ENCODE measurements at regions not wholly inside any gene's neighbourhood (a gene's known extent, or its start where the extent isn't known, plus 50 kb on each side); places are given as distances from the start of the nearest gene placed in this dataset.
A peak's percentile ranks its signal among the peaks of the same experiment; 100 is the strongest.

DNA sequence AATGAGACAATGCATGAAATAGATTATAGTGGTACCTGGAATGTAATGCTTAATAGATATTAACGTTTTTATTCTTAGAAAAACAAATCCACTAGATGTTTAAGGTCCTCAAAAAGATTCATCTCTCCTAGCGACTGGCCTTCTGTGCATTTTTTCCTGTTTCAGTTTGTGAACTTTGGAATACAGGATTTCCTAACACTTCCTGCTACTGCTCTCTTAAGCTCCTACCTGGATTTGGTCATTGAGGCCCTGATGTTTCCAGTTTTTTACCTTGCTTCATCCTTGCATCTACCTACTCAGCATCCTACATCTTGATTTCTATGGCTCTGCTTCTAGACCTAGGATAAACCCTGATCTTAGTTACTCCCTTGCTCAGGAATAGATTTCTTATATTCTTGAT lies 188.4 kb downstream of the ABCC12 start:
- no peak for DNase-seq

DNA sequence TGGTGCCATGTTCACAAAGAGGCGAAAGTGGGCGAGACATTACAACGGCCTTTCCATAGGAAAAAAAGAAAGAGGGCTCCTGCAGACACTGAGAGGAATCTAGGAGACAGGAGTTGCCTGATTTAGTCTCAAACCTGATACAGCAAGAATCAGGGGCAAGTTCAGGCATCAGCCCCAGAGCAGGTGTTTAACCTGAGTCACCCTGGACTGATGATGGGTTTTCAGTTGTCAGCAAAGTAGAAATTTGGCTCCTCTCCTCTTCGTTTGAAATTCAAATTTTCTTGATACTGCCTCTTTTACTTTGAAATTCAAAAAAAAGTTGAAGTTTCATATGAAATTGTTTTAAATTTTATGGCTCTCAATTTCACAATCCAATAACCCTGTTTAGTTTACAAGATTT lies 189.5 kb downstream of the ABCC12 start:
- no peak for DNase-seq

DNA sequence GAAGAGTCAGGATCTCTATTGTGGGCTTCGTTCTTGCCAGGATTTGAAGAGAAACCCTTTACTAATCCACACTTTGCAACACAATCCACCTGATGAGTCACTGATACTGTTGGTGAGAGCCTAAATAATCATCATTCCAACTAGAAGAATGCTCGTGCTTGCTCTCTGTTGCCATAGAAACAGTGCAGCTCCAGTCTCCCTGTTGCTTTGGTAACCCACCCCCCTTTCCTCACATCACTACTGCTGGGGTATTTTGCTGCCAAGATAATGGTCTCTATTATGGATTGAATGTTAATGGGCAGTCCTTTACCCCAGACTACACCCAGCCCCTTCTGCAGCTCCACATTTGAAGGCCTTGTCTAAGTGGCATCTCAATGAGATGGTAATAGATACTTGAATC lies 190.4 kb downstream of the ABCC12 start:
- peak; percentile 10 for DNase-seq

DNA sequence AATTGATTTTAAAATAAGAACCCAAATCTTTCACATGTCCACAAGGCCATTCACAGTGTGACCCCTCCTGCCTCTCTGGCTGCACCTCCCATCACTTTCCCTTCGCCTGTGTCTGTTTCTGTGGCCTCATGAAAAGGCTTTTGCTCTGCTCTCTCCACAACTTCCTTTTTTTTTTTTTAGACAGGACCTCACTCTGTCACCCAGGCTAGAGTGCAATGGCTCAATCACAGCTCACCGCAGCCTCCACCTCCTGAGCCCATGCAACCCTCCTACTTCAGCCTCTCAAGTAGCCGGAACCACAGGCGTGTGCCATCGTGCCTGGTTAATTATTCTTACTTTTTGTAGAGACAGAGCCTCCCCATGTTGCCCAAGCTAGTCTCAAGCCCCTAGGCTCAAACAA lies 197.1 kb downstream of the ABCC12 start:
- DNase-seq = no peak

DNA sequence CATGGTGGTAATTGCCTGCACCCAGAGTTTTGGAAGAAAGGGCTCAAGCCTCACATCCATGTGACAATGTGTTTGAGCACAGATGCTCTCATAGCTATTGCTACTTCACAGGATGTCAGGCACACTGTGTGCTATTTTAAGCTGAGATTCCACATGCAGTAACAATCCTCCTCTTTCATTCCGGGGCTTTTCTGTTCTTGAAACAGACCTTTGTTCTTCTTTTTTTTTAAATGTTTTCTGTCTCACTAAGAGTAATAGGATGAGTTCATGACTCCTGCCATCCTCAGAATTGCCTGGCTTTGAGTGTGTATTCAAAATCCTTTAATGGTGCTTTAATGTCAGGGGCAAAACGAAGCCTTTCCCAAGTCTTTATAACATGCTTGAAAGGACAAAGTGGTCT lies 198.9 kb downstream of the ABCC12 start:
- DNase-seq = no peak

DNA sequence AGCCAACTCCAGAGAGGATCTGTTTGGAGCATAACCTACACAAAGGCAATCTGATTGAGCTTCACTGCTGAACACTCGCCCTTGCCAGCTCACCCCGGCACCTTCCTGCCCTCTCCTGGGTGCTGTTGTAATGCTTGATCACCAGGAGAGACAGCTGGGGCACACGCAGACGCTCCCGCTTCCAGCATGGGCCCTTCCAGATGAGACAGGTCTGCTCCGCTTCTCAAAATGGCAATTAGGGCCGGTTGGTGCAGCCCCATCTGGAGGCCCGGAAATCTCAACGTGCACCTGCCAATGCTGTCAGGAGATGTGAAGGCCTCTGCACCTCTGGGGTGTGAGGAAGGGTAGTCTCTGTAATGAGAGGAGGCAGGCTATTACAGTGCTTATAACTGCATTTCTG lies 206.1 kb downstream of the ABCC12 start:
- no peak for DNase-seq

DNA sequence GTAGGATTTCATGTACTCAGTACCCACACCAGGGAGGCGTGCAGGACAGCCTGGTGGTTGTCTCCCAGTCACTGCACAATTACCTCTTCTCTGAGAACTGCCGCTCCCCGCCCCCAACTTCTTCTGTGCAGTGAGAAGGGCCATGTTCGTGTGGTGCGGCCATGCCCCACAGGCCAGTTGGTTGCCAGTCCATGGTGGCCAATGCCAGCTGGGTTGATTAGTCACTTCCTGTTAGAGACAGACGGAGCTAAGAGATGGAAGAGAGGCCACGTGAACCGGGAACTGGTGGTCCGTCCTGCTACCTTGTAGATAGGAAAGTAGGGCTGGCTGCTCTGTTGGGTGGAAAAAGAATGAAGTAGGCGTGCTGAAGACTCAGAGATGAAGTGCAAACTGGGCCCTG lies 206.5 kb downstream of the ABCC12 start:
- no peak for DNase-seq

DNA sequence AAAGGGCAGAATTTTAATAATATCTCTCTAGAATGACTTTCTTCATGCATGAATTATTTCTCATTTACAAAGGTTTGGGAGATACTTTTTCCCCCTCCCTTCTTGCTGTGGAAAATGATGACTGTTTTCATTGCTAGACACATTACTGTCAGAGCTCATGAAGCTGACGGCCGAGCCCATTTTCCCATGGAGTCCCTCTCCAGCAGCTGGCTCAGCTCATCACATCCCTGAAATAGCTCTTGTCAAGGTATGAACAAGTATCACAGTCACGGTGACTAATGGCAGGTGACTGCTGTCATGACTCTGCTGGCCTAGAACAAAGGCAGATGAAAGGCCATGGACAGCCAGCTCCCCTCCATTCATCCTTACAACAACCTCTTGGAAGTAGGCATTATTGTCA lies 208.1 kb downstream of the ABCC12 start:
- DNase-seq = no peak

DNA sequence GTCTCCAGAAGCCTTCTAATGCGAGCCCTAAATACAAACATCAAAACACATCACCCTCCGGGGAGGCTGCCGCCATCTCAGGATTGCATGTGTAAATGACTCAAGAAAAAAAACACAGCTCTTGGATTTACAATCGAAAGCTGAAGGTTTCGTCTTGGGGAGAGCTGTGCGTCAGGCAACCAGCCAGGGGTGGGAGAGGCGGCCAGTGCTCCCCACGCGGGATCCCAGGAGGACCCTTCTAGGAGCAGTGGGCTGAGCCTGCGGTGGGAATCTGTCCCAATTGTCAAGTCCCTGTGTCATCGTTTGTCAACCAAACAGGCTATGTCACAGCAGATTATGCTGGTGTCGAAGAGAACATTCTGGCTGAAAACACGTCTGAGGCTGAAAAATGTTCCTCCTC lies 209.7 kb downstream of the ABCC12 start:
- DNase-seq = no peak

DNA sequence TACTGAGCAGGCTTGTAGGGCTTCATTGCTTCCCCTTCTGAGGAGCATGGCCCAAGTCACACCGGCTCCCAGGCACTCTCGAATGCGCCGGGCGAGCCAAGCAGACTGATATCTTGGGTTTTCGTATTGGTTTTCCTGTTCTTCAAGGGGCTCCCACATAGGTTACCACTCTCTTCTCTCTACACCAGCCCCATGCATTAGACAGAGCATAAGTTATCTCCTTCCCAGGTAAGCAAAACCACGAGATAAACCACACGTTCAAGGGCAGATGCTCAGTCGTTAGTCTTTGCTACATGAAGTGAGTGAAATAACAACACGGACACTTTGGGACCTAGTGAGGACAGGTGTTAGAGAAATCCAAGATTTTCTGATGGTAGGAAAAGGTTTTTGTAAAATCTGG lies 211.2 kb downstream of the ABCC12 start:
- DNase-seq = no peak

DNA sequence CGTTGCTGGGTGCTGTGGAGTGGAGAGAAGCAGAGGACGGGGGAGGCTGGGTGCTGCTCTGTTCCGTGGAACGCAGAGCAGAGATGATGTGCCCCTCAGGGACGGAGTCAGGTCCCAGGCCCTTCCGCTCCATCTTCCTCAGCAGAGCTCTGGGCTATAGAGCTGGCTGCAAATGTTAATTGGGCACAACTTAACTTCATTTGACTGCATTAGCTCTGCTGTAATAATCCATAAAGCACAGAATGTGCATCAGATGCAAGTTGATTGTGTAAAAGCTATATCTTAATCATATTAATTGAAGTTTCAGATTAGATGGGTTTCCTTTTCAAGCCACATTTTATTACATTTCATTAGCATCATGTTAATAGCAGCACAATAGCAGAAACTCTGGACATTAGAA lies 212.6 kb downstream of the ABCC12 start:
- DNase-seq = no peak

DNA sequence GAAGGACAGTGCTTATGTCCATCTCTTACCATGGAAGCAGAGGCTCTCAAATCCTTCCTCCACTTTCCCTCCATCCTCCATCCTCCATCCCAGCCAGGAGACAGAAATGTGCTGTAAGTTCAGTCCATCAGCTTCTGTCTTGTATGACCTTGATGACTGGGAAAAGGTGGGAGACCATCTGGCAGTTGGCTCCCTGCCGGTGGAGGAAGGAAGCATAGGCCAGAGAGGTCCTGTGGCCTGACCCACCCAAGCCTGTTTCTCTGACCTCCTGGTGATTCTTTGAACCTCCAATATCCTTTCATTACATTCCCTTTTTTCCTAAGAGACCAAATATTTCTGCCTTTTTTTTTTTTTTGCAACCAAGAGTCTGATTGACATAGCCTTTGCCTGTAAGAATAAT lies 215.3 kb downstream of the ABCC12 start:
- no peak for DNase-seq

DNA sequence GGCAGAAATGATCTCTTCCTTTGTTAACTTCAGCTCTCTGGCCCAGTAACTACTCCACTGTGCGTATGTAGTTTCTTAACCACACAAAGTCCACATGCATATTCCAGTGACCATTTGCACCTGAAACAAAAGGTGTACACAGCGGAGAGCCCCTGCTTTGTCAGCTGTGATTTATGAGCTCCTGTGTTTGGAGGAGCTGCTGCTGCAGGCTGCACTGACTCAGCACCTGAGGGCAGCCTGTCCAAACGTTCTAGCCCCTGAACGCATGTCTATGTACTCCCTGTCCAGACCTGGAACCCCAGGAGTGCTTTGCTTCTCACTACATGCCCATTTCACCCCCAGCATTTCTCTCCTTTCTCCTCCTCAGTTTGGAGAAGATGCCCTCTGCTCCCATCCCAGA lies 216.1 kb downstream of the ABCC12 start:
- DNase-seq = no peak

DNA sequence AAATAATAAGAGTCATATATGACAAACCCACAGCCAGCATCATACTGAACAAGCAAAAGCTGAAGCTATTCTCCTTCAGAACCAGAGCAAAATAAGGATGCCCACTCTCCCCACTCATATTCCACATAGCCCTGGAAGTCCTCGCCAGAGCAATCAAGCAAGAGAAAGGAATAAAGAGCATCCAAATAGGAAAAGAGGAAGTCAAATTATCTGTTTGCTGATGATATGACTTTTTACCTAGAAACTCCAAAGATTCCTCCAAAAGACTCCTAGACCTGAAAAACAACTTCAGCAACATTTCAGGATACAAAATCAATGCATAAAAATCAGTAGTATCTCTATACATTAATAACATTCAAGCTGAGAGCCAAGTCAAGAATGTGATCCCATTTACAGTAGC lies 217.5 kb downstream of the ABCC12 start:
- no peak for DNase-seq

DNA sequence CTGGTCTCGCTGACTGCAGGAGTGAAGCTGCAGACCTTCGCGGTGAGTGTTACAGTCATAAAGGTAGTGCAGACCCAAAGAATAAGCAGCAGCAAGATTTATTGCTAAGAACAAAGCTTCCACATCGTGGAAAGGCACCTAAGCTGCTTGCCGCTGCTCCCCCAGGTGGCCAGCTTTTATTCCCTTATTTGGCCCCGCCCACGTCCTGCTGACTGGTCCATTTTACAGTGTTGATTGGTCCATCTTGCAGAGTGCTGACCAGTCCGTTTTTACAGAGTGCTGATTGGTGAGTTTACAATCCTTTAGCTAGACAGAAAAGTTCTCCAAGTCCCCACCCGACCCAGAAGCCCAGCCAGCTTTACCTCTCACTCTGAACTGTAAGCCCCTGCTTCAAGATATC lies 227.8 kb downstream of the ABCC12 start:
- no peak for DNase-seq

DNA sequence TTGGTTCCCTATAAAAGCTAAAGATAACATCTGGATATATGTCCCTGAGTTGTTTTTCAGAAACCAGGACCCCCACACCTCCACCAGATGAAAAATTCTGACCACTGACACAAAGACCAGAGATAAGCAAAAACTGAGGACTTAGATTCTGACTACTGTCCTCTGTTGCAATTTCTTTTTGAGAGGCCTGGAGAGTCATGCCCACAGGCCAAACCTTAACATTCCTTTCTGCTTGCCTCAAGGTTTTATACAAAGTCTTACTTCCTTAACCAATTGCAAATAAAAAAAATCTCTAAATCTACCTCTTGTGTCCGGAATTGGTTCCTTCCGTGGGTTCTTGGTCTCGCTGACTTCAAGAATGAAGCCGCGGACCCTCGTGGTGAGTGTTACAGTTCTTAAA lies 228.5 kb downstream of the ABCC12 start:
- DNase-seq = no peak

DNA sequence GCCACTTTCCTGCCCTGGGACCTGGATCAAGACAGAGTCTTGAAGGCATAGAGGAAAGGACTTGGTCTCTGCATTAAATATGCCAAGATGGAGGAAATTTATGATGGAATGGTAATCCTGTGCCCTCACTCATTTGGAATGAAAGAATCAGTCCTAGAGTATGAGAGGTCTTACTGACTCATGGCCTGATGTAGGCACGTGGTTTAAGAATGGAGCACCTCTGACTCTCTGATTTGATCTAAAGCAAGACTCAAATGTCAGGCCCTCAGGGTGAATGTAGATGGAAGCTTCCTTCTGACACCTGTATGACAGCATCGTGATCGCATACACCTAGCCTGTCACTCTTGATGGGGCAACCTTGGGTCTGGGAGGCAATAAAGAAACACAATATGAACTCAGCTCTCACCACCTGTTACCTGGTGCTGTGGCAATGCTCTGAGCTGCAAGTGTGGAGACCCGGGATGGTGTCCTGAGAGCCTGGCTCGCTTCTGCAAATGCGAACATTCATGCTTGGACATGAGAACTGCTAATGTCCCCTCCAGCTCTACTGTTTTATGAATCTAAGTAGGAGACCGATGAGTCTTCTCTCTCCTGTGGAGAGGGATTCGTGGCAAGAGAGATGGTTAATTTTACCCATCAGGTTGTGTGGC lies 229.9 kb downstream of the ABCC12 start:
- DNase-seq = no peak

DNA sequence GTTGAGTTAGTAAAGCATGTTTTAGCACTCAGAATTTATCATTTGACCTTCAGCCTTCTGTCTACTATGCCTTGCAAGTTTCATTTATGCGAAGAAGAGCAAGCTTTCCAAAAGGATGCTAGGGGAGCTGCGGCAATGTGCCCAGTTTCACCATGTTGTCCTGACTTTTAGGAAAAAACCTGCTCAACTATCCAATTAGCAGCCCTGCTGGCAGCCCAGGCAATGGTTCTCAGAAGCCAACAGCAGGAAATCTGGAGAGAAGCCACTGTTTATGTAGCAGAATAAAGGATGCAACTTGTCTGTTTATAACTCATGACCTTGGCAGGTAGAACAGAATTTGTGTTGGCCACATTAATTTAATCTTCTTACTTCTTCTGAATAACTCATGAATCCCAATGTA lies 230.8 kb downstream of the ABCC12 start:
- no peak for DNase-seq

DNA sequence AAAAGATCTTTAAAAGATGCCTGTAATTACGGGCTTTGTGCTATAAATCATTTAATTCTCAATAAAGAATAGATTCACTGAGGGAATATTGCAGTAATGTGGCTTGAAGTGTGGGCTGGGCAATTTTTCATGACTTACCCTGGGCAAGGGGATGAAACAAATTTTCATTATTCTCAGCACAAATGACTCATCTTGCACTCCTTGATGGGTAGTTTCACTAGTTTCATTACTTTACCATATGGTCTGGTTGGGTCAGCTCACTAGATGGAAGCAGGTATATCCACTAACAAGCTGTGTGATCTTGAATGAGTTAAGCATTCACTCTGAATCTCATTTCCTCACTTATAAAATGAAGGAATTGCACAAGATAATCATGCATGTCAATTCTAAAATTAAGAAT lies 234.3 kb downstream of the ABCC12 start:
- no peak for DNase-seq

DNA sequence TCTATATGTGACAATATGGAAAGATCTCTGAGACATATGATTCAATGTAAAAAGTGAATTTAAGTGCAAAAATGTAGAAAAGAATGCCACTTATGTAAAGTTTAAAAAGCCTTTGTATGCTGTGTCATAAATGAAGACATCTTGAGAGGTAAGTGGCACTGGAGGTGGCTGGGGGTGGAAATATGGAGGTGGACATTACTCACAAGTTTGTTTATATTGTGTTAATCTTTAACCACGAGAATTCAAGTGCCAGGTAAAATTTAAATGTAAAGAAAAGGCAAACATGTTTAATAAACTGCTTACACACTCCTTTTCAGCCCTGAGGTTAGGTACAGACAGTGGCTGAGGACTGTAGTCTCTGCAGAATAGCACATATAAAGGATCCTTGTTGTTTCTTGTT lies 235.1 kb downstream of the ABCC12 start:
- DNase-seq = no peak

DNA sequence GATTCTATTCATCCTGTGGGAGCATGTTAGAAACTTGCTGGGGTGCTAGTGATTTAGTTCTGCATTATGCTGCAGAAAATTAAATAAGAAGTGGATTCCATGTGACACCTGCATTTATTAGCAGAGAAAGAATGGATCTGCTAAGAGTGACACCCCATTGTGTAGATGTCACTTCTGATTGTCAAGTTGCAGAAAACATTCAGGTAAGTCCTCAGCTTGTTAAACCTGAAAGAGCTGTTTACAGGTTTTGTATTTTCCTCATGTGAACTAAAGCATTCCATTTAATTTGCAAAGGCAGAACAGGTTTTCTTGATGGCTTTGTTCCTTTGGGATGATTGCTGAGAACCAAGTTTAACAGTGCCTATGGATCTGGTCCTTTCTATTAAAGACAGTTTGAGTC lies 238.7 kb downstream of the ABCC12 start:
- no peak for DNase-seq

DNA sequence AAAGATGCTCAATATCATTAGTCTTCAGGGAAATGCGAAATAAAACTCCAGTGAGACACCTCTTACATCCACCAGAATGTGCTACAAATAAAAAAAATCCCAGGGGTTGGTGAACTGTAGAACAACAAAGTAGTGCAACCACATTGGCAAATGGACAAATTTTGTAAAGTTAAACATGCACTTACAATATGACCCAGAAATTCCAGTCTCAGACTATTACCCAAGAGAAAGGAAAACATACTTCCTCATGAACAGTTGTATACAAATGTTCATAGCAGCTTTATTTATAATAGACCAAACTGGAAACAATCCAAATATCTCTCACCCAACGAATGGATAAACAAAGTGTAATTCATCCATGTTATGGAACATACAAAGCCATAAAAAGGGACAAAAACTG lies 239.5 kb downstream of the ABCC12 start:
- peak; percentile 5 for DNase-seq

DNA sequence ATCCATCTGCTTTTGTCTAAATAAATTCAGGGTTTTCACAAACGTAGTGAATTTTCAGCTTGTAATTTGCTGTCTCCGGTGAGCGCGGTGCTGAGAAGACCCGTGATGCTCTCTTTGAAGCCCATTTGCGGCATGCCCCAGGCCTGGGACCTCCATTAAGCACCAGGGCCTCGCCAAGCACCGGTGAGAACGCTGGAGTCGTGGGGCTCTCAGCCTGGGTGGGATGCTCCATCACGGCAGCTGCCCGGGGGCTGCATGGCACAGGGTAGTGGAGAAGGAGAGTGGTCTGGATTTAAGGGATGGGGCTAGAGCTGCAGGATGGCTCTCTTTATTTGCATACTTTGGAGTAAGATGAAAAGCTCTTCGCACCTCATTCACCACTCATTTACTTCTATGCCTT lies 248.7 kb downstream of the ABCC12 start:
- DNase-seq = no peak

DNA sequence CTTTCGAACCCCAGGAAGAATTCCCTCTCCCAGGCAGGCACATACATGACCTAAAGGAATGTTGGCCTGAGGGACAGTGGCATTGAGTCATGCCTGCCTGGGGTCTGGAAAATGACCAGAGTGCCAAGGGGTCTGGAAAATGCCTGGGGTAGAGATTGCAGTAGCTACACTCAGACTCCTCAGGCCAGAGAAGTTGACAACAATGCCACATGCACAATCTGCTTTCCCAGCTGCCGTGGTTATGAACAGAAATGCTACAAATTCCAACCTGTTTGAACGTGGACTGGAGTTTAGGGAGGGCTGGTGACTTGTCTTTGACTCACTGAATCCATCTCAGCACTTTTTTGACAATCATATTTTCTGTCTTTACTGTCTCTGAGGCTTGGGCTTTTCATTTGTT lies 250.0 kb downstream of the ABCC12 start:
- peak; percentile 54 for DNase-seq

DNA sequence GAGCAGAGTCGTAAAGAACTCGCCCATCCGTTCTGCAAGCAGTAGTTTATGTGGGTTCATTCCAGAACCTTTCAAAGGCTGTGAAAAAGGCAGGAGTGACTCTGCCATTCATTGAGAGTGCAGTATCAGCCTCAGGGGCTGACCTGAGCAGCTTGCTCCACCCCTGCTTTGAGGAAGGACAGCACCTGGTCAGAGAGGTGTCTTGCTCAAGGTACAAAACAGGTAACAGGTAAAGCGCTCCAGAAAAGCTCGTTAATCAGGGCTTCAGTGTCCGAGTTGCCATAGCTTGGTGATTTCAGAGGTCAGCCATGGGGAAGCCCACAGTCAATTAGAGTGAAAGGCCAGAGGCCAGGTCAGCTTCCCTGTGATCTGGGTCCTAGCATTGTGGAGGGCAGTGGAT lies 251.1 kb downstream of the ABCC12 start:
- DNase-seq = no peak

DNA sequence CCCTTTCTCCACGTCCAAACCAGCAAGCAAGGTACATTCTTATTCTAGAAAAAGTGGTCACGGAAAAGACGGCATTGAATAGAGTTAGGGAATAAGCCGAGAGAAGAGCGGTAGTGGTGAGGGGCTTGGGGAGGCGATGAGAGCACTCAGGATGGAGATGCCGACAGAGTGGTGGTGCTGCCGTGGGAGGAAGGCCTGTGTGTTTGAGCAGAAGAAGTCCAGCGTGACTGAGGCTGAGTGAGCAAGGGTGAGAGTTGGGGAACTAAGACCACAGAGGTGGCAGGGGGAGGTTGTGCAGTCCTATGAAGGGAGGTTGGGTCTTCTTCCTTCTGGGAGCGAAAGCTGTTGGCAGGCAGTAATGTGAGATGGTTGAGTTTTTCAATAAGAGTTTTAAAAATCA lies 252.3 kb downstream of the ABCC12 start:
- no peak for DNase-seq

Data from fibroblast of skin of scalp (primary cell).